IMR-90 (cell line): ENCODE measurements at regions not wholly inside any gene's neighbourhood (a gene's known extent, or its start where the extent isn't known, plus 50 kb on each side); places are given as distances from the start of the nearest gene placed in this dataset.

Source experiments
- ATAC-seq: fragments of 200-7000 bp; cut with Tn5 transposase; 2 replicates; pipeline ENCODE4 v1.9.1; 2020; ENCODE audit warnings: low read depth, mild to moderate bottlenecking, moderate library complexity
- BruUV-seq: library from RNA; stranded (reverse); fragments of 400-500 nt; replicated peaks from 2 replicates; lab custom pipeline; 2021; lab: Mats Ljungman, UMichigan
- CTCF ChIA-PET: fragments of 300-600 bp; formaldehyde crosslinking; extraction: SDS; loops from one replicate; lab custom pipeline; 2021; ENCODE audit warnings: antibody characterized with exemption; lab: Yijun Ruan, JAX
- POLR2A ChIA-PET: fragments of 300-600 bp; sonication (Branson Sonifier 250); formaldehyde crosslinking; loops from one replicate; lab custom pipeline; 2022; ENCODE audit warnings: antibody characterized with exemption; ENCODE audit not compliant: unreplicated experiment; lab: Charles Lee
- DNase-seq: peaks from one replicate; pipeline ENCODE4 v3.0.0; 2013
- H2AFZ ChIP-seq: replicated peaks from 2 replicates; pipeline ENCODE3; 2013; ENCODE audit warnings: low read length, mild to moderate bottlenecking; ENCODE audit not compliant: poor library complexity
- H2AK5ac ChIP-seq: 2 replicates; pipeline ENCODE4 v1.6.1; 2013; ENCODE audit warnings: low read depth, low read length, inconsistent platforms
- H2AK9ac ChIP-seq: replicated peaks from 2 replicates; pipeline ENCODE3; 2013; ENCODE audit warnings: mild to moderate bottlenecking, low read depth, low read length, moderate library complexity; ENCODE audit not compliant: poor library complexity
- H2BK120ac ChIP-seq: 2 replicates; pipeline ENCODE4 v1.6.1; 2013; ENCODE audit warnings: low read depth, low read length, inconsistent platforms
- H2BK15ac ChIP-seq: 3 replicates; pipeline ENCODE4 v1.6.1; 2013; ENCODE audit warnings: low read depth, low read length, inconsistent platforms
- H2BK20ac ChIP-seq: 2 replicates; pipeline ENCODE4 v1.6.1; 2013; ENCODE audit warnings: low read depth, mild to moderate bottlenecking, inconsistent platforms, low read length, moderate library complexity
- H2BK5ac ChIP-seq: 2 replicates; pipeline ENCODE4 v1.6.1; 2013; ENCODE audit warnings: mild to moderate bottlenecking, low read depth, low read length, inconsistent platforms; ENCODE audit not compliant: poor library complexity, severe bottlenecking
- H3K14ac ChIP-seq: replicated peaks from 2 replicates; pipeline ENCODE4 v1.6.1; 2013; ENCODE audit warnings: low read depth, low read length, inconsistent platforms
- H3K18ac ChIP-seq: 2 replicates; pipeline ENCODE4 v1.6.1; 2013; ENCODE audit warnings: low read depth, low read length, control low read depth
- H3K23ac ChIP-seq: 2 replicates; pipeline ENCODE4 v1.6.1; 2013; ENCODE audit warnings: low read depth, low read length, inconsistent platforms
- H3K27ac ChIP-seq: 2 replicates; pipeline ENCODE4 v1.5.1; 2013; ENCODE audit warnings: mild to moderate bottlenecking, control low read depth, low read length; ENCODE audit not compliant: insufficient read depth
- H3K27me3 ChIP-seq: 2 replicates; pipeline ENCODE4 v1.6.1; 2013; ENCODE audit warnings: low read length; ENCODE audit not compliant: control insufficient read depth, insufficient read depth
- H3K36me3 ChIP-seq: 2 replicates; pipeline ENCODE4 v1.6.1; 2013; ENCODE audit warnings: low read length, mixed read lengths; ENCODE audit not compliant: control insufficient read depth, insufficient read depth
- H3K4ac ChIP-seq: 2 replicates; pipeline ENCODE4 v1.6.1; 2013; ENCODE audit warnings: low read depth, low read length, inconsistent platforms
- H3K4me1 ChIP-seq: 2 replicates; pipeline ENCODE4 v1.6.1; 2013; ENCODE audit warnings: low read length, mixed read lengths; ENCODE audit not compliant: control insufficient read depth, insufficient read depth
- H3K4me2 ChIP-seq: 2 replicates; pipeline ENCODE4 v1.6.1; 2013; ENCODE audit warnings: low read depth, mild to moderate bottlenecking, control low read depth, low read length, moderate library complexity
- H3K4me3 ChIP-seq: 2 replicates; pipeline ENCODE4 v1.5.1; 2013; ENCODE audit warnings: low read depth, mild to moderate bottlenecking, control low read depth, low read length, moderate library complexity; ENCODE audit not compliant: insufficient read depth
- H3K56ac ChIP-seq: 2 replicates; pipeline ENCODE4 v1.6.1; 2013; ENCODE audit warnings: low read length, inconsistent platforms; ENCODE audit not compliant: insufficient read depth; ENCODE audit errors: extremely low read depth
- H3K79me1 ChIP-seq, 2 experiments: 2 replicates each; pipeline ENCODE4 v1.6.1; 2013; ENCODE audit warnings: low read length in 2 of 2, inconsistent platforms in 1 of 2, low read depth in 1 of 2
- H3K9ac ChIP-seq: 2 replicates; pipeline ENCODE4 v1.6.1; 2013; ENCODE audit warnings: low read depth, low read length, control low read depth
- H3K9me1 ChIP-seq: 2 replicates; pipeline ENCODE4 v1.6.1; 2013; ENCODE audit warnings: low read length, inconsistent platforms; ENCODE audit not compliant: insufficient read depth
- H3K9me3 ChIP-seq: 2 replicates; pipeline ENCODE4 v1.6.1; 2013; ENCODE audit warnings: low read length; ENCODE audit not compliant: control insufficient read depth, insufficient read depth
- H4K20me1 ChIP-seq: 2 replicates; pipeline ENCODE4 v1.6.1; 2013; ENCODE audit warnings: low read length, inconsistent platforms; ENCODE audit not compliant: insufficient read depth
- H4K5ac ChIP-seq: 2 replicates; pipeline ENCODE4 v1.6.1; 2013; ENCODE audit warnings: mild to moderate bottlenecking, low read depth, low read length, control low read depth
- H4K8ac ChIP-seq, 2 experiments: 2 replicates each; pipeline ENCODE4 v1.6.1; 2013; ENCODE audit warnings: low read depth in 2 of 2, low read length in 2 of 2, control low read depth in 1 of 2, inconsistent platforms in 1 of 2
- H4K91ac ChIP-seq: 2 replicates; pipeline ENCODE4 v1.6.1; 2013; ENCODE audit warnings: low read depth, low read length, inconsistent platforms; ENCODE audit not compliant: insufficient read depth
- BHLHE40 ChIP-seq: fragments of 150-350 bp; IDR thresholded peaks from 2 replicates; pipeline ENCODE4 v1.6.1; 2016; ENCODE audit warnings: mild to moderate bottlenecking, low read depth, low read length
- CEBPB ChIP-seq: IDR thresholded peaks from 2 replicates; pipeline ENCODE4 v1.6.1; 2012; ENCODE audit warnings: low read depth, low read length, improper control_type of control experiment
- CHD1 ChIP-seq: IDR thresholded peaks from 2 replicates; pipeline ENCODE4 v1.6.1; 2012; ENCODE audit warnings: low read depth, low read length, improper control_type of control experiment
- FOS ChIP-seq: fragments of 150-350 bp; IDR thresholded peaks from 2 replicates; pipeline ENCODE4 v1.6.1; 2016; ENCODE audit warnings: low read depth, low read length
- MAFK ChIP-seq: IDR thresholded peaks from 2 replicates; pipeline ENCODE4 v1.6.1; 2012; ENCODE audit warnings: low read depth, low read length, improper control_type of control experiment
- MAZ ChIP-seq: IDR thresholded peaks from 2 replicates; pipeline ENCODE4 v1.6.1; 2012; ENCODE audit warnings: low read depth, mild to moderate bottlenecking, low read length, improper control_type of control experiment, moderate library complexity, borderline replicate concordance
- MXI1 ChIP-seq: IDR thresholded peaks from 2 replicates; pipeline ENCODE4 v1.6.1; 2012; ENCODE audit warnings: low read depth, mild to moderate bottlenecking, low read length, moderate library complexity, borderline replicate concordance
- NFE2L2 ChIP-seq: fragments of 150-350 bp; IDR thresholded peaks from 2 replicates; pipeline ENCODE4 v1.6.1; 2016; ENCODE audit warnings: low read depth, mild to moderate bottlenecking, low read length
- POLR2A ChIP-seq: IDR thresholded peaks from 2 replicates; pipeline ENCODE4 v1.6.1; 2012; ENCODE audit warnings: mild to moderate bottlenecking, low read depth, low read length
- RAD21 ChIP-seq: IDR thresholded peaks from 2 replicates; pipeline ENCODE4 v1.6.1; 2012; ENCODE audit warnings: low read length, improper control_type of control experiment
- RCOR1 ChIP-seq: IDR thresholded peaks from 2 replicates; pipeline ENCODE4 v1.6.1; 2012; ENCODE audit warnings: mild to moderate bottlenecking, low read length, improper control_type of control experiment; ENCODE audit not compliant: insufficient replicate concordance
- RFX5 ChIP-seq: IDR thresholded peaks from 2 replicates; pipeline ENCODE4 v1.8.0; 2012; ENCODE audit warnings: low read depth, mild to moderate bottlenecking, low read length, moderate library complexity
- SMC3 ChIP-seq: fragments of 150-350 bp; IDR thresholded peaks from 2 replicates; pipeline ENCODE4 v1.6.1; 2016; ENCODE audit warnings: low read depth, mild to moderate bottlenecking, antibody characterized with exemption, low read length, moderate library complexity
- WGBS, 2 experiments: methylation state at CpG; one replicate each; pipeline versions ENCODE4 v1.1.5 to v1.1.7; 2013; ENCODE audit warnings: missing lambda C conversion rate in 2 of 2; ENCODE audit not compliant: insufficient read length in 1 of 2; ENCODE audit errors: extremely low coverage in 2 of 2; 5-methylcytosine and 5-hydroxymethylcytosine counted together
- dilution Hi-C: fragments of 300-500 bp; cut with HindIII; formaldehyde crosslinking; loops from one replicate; pipeline ENCODE4 v1.14.3; 2018; ENCODE audit warnings: low sequenced_read_pairs; ENCODE audit not compliant: unreplicated experiment
- in situ Hi-C: fragments of 300-500 bp; cut with MboI; formaldehyde crosslinking; loops from 3 replicates; pipeline ENCODE4 v1.14.3; 2019; ENCODE audit warnings: low sequenced_read_pairs, inconsistent platforms, mixed read lengths
- intact Hi-C: fragments of 100-400 bp; cut with micrococcal nuclease; formaldehyde crosslinking; loops from 2 replicates; pipeline ENCODE4 v1.10.0; 2022
- TF ChIP-seq, protein P1 (sequence below): fragments of 150-350 bp; IDR thresholded peaks from 2 replicates; pipeline ENCODE4 v1.6.1; 2016; ENCODE audit warnings: low read depth, mild to moderate bottlenecking, low read length, moderate library complexity, borderline replicate concordance
- TF ChIP-seq, protein P2 (sequence below): fragments of 150-350 bp; IDR thresholded peaks from 2 replicates; pipeline ENCODE4 v1.6.1; 2017; ENCODE audit warnings: mild to moderate bottlenecking, antibody characterized with exemption, low read length, low read depth
- TF ChIP-seq, protein P3 (sequence below): conservative IDR thresholded peaks from 2 replicates; pipeline ENCODE4 v1.5.1; 2012; ENCODE audit warnings: mild to moderate bottlenecking, low read depth, low read length, improper control_type of control experiment

DNA sequence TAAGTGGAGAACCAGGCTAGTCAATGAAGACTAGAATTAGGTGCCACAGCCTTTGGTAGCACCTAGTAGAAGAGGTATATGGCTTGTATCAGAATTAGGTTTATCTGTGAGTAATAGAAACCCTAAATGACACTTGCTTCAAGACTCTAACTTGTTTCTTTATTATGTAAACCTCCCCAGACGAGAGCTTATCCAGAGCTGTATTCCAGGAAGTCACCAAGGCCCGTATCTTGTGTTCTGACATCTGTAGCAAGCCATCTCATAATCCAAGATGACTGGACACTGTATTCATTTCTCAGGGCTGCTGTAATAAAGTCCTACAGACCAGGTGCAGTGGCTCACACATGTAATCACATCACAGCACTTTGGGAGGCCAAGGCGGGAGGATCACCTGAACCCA lies 56.7 kb upstream of the PPP1R12A start:
- in situ Hi-C loops = no loop called here

More for the DNA sequence above, 56.7 kb upstream of the PPP1R12A start:
- CTCF ChIA-PET = interaction anchor here (0.6 kb wide), 1 partner anchor 8 kb away, joined by 4 read pairs; no protein-coding TSS in a partner anchor
- no peak overlapping the region for H3K27ac ChIP-seq
- intact Hi-C loops (no loop called here), dilution Hi-C loops (no loop called here)
- no peaks in the 10 kb centered on the region for H3K9me1 ChIP-seq
- POLR2A ChIA-PET = no interaction called here
- no peaks in the 10 kb centered on the region for H4K20me1 ChIP-seq
- no peak overlapping the region for H2BK15ac ChIP-seq
- no peak overlapping the region for H3K9ac ChIP-seq
- no peaks in the 10 kb centered on the region for H3K4me1 ChIP-seq
- no peak overlapping the region for H4K8ac ChIP-seq
- no peak overlapping the region for H3K4ac ChIP-seq
- H4K5ac ChIP-seq = no peak overlapping the region
- H3K4me2 ChIP-seq = no peak overlapping the region
- ATAC-seq (no peak), DNase-seq (no peak)
- H2AFZ ChIP-seq = no peak overlapping the region
- H2BK5ac ChIP-seq = no peak overlapping the region
- TF ChIP-seq, protein P1, sequence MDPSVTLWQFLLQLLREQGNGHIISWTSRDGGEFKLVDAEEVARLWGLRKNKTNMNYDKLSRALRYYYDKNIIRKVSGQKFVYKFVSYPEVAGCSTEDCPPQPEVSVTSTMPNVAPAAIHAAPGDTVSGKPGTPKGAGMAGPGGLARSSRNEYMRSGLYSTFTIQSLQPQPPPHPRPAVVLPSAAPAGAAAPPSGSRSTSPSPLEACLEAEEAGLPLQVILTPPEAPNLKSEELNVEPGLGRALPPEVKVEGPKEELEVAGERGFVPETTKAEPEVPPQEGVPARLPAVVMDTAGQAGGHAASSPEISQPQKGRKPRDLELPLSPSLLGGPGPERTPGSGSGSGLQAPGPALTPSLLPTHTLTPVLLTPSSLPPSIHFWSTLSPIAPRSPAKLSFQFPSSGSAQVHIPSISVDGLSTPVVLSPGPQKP = no peak
- TF ChIP-seq, protein P2, sequence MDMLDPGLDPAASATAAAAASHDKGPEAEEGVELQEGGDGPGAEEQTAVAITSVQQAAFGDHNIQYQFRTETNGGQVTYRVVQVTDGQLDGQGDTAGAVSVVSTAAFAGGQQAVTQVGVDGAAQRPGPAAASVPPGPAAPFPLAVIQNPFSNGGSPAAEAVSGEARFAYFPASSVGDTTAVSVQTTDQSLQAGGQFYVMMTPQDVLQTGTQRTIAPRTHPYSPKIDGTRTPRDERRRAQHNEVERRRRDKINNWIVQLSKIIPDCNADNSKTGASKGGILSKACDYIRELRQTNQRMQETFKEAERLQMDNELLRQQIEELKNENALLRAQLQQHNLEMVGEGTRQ = no peak
- TF ChIP-seq CHD1 (no peak), RCOR1 (no peak), MAZ (no peak), SMC3 (no peak), BHLHE40 (no peak), RFX5 (no peak), NFE2L2 (no peak), MAFK (no peak), POLR2A (no peak), CEBPB (no peak), MXI1 (no peak), RAD21 (no peak), FOS (no peak)
- TF ChIP-seq, protein P3, sequence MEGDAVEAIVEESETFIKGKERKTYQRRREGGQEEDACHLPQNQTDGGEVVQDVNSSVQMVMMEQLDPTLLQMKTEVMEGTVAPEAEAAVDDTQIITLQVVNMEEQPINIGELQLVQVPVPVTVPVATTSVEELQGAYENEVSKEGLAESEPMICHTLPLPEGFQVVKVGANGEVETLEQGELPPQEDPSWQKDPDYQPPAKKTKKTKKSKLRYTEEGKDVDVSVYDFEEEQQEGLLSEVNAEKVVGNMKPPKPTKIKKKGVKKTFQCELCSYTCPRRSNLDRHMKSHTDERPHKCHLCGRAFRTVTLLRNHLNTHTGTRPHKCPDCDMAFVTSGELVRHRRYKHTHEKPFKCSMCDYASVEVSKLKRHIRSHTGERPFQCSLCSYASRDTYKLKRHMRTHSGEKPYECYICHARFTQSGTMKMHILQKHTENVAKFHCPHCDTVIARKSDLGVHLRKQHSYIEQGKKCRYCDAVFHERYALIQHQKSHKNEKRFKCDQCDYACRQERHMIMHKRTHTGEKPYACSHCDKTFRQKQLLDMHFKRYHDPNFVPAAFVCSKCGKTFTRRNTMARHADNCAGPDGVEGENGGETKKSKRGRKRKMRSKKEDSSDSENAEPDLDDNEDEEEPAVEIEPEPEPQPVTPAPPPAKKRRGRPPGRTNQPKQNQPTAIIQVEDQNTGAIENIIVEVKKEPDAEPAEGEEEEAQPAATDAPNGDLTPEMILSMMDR = no peak
- no peak overlapping the region for H3K14ac ChIP-seq
- WGBS, 2 experiments = 85% methylated on average over 2 of the region's 3 CpGs; no CpG with 5 or more reads in 1 of the 2 experiments
- peak overlapping the region; percentile 11 for H2AK9ac ChIP-seq
- H3K18ac ChIP-seq = no peak overlapping the region
- H3K56ac ChIP-seq = no peak overlapping the region
- BruUV-seq = no TSS peak
- no peaks in the 10 kb centered on the region for H3K27me3 ChIP-seq
- no peaks in the 10 kb centered on the region for H3K79me1 ChIP-seq
- H2BK120ac ChIP-seq = no peak overlapping the region
- no peak overlapping the region for H2BK20ac ChIP-seq
- H3K23ac ChIP-seq = no peak overlapping the region
- H3K4me3 ChIP-seq = no peak overlapping the region
- H4K91ac ChIP-seq = no peak overlapping the region
- H3K9me3 ChIP-seq = no peaks in the 10 kb centered on the region
- no peaks in the 10 kb centered on the region for H3K36me3 ChIP-seq
- H2AK5ac ChIP-seq = no peak overlapping the region
